IPS-NIHi7 (cell line): ENCODE measurements at regions not wholly inside any gene's neighbourhood (a gene's known extent, or its start where the extent isn't known, plus 50 kb on each side); places are given as distances from the start of the nearest gene placed in this dataset.
"Not testable (repeated sequence)": the region's sequence is repeated elsewhere in the genome, so short reads cannot be mapped to it uniquely, and the experiment has no call there.

Source experiments
- DNase-seq: peaks from one replicate; pipeline ENCODE4 v3.0.0; 2012; ENCODE audit warnings: mixed read lengths; ENCODE audit errors: extremely low spot score

DNA sequence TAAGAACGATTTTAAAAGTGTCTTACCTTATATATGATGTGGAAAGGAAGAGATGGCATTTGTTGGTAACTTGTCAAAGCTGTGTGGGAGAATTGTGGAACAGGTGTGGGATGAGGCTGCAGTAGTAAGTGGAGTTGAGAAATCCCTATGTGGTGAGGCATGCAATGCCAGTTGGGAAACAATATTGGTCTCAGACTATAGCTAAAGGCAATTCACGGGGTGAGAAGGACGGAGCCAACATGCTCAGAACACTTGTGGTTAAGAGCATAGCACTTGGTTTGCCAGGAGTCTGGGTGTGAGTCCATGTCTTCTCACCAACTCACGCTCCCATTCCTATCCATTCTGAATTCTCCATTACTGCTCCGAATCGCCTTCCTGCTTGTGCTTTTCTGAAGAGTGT, 615.6 kb upstream of the ADAMTS9 start:
- no peak for DNase-seq

DNA sequence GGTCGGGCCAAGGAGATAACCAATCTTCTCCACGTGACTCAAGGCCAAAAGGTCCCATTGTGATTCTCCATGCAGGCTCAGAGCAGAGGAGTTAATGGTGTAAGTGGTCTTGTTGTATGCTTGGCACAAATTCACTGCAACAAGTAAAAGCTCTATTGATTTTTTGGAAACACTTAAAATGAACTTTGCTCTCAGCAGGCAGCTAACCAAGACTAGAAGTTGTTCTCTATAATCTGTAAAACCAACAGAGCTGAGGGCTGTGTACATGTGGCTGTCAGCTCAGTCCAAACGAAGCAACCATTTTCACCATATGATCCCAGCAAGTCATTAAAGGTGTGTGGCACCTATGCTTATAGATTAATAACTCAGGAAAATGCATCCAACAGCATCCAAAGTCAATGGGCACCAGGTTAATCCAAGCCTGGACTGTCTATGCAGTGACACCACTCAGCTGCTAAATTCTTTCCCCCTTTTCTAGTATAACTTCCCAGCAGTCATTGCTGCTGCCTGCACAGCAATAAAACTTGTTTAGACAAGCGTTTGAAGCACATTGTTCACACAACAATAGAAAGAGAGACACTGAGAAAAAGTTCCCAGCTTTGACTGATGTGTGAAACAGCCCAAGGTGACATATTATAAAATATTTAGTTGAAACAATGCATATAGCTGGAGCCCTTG, 603.8 kb upstream of the ADAMTS9 start:
- DNase-seq: no peak

DNA sequence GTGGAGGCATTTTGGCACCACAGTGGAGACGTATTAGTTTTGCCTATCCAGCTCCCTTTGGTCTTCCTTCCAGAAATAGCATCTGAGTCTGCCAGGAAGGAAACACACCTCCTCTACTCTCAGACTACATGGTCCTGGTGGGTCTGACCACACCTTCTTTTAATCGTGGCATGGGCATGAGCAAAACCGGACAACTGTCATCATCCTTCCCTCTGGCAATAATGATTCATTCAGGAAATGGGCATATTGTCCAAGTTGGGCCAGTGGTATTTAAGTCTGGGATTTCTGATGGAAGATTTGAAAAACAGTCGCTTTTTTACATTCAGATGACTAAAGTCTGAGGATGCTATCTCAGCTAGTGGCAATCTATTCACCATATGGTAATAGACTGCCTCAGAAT, 601.0 kb upstream of the ADAMTS9 start:
- DNase-seq: no peak

DNA sequence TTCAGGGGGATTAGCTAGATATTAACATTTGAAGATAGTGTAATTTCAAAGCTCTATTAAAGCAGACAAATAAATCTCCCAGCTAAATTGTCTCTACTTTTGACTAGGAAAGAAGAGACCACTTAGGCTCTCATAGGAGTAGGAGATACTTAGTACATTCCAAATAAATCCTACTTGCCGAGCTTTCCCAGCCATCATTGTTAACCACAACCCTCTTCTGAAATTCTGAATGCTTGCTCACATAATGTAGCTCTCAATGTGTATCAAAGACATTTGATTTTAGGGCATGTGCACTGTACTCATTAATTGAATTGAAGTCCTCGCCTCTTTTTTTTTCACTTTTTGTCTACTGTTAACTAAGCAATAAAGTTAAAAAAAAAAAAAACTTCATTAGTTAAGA, 598.2 kb upstream of the ADAMTS9 start:
- DNase-seq: no peak

DNA sequence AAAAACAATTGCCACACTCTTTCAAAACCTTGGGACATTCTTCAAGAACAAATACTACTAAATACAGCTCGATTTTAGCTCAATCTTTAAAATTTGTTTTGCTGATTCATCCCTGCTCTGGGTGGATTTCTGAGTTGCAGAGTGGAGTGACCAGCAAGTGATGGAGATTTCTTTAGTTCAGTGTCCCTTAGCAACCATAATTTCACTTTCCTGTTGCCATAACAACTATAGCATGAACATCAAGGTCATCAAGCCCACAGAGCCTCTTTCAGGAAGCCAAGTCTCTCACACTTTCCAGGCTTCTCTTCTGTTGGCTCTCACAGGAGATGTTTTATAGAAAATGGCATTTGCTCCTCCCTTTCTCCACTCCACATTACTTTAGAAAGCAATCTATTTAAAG, 597.2 kb upstream of the ADAMTS9 start:
- no peak for DNase-seq

DNA sequence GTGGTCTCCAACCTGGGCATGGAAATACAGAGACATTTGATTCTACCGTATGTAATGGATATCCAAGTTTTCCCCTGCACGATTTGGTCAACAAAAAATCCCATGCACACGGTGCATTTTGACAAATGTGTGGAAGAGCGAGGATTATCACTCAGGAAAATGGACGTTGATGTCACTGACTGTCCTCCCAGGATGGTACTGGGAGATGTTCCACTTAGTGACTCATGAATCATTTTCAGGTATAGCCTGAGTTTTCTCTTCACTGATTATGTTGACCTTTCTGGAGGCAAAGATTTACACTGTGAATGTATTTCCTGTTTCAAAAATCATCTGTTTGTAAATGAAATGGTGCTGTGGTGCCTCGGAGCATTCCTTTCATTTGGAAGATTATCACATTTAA, 596.7 kb upstream of the ADAMTS9 start:
- DNase-seq: no peak

DNA sequence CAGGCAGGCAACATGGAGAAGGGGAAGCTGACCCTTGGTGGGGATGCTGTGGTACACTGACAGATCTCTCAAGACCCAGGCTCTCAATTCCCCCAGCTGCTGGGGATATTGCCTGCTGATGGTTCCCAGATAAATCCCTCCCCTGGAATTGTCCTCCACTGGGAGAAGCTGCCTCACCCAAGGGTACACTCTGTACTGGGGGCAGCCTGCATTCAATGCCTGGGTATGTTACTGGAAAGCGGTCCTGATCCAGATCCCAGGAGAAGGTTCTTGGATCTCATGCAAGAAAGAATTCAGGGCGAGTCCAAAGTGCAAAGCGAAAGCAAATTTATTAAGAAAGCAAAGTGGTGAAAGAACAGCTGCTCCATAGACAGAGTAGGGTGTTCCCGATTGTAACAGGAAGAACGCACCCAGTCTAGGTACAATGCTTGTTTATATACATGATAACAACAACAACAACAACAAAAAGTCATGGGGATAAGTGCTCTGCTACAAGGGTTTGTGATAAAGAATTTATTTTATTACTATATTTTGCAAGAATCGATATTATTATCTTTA, 591.5 kb upstream of the ADAMTS9 start:
- no peak for DNase-seq

DNA sequence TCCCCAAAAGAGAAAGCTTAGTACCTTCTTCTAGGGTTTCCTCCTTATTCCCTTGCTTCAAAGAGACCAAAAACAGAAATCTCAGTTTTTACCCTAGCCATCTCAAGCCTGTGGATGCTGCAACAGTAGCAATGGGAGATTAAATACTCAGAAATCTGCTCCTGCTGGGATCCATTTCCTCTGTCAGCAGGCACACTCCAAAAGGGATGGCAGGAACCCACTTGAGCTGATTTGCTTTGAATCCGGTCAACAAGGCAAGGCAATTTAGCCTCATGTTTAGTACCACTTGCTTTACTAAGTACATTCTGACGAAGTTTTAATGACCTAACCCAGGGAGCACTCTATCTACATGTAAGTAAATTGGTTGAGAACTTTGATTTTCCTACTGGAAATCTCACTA, 590.0 kb upstream of the ADAMTS9 start:
- peak; percentile 39 for DNase-seq

DNA sequence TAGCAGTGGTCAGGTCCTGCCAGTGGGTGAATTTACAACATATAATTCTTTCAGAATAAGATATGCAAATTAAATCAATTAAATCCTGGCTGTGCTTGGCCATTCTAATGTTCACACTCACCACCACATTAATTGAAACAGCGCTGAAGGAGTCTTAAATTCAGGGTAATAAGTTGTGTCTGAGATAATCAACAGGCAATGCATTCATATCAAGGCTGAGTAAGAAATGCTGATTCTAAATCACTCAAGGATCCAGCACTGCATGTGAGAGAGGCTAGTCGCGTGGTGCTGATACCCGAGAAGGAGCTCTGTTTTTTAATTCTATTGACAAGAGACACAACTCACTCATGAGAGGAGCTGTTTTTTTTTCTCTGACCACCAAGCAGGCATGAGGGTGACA, 588.8 kb upstream of the ADAMTS9 start:
- DNase-seq: no peak

DNA sequence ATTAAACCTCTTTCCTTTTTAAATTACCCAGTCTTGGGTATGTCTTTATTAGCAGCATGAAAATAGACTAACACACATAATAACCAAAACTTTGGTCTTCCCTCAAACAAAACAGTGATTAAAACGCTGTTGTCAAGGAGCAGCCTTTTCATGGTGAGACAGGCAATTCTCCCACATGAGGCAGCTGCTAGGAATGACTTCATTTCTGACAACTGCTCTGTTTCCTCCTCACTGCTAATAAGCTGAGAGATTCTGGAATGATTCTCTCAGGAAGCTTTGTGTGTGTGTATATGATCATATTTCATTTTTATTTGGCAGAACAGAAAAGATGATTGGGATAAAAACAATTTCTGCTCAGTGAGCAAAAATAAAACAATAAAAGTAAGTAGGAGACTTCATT, 580.6 kb upstream of the ADAMTS9 start:
- DNase-seq: no peak

DNA sequence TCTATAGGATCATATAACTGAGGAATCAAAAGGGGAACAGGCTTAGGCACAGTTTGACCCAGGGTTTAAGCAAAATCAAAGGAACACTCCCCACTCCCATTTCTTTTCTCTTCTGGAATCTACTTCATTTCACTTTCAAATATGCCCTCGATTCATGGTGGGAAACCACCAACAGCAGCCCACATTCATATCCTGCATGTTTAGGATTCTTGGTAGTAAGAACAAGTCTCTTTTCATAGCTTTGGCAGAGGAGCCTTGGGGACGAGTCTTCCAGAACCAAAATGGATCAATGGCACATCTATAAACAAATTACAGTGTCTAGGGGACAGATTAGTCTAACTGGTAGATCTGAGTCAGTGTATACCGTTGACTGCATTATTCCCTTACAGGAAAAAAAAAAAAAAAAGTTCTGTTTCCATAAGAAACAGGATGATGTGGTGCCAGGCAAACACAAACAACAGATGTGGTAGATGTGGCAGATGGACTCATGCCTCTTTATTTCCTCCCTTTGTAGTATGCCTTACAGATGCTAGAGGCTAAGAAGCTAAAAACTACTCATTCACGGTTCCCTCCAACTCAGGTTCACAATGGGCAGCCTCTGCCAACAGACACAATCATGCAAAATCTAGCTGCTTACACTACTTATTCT, 578.3 kb upstream of the ADAMTS9 start:
- DNase-seq: no peak

DNA sequence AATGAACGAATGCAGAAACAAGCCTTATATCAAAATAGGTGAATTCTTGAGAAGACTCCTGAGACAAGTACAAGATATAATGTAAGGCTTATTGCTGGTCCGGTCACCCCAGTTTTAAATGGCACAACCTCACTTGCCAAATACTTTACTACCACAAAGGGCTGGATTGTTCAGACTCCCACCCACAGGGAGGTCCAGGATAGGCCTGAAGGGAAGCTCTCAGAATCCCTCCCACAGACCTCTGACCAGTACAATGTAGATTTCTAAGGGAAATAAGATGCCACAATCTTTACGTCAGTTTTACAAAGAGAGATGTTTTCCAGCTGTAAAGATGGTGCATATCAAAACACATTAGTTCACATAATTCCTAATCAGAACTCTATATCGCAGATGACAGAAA, 577.7 kb upstream of the ADAMTS9 start:
- DNase-seq: no peak

DNA sequence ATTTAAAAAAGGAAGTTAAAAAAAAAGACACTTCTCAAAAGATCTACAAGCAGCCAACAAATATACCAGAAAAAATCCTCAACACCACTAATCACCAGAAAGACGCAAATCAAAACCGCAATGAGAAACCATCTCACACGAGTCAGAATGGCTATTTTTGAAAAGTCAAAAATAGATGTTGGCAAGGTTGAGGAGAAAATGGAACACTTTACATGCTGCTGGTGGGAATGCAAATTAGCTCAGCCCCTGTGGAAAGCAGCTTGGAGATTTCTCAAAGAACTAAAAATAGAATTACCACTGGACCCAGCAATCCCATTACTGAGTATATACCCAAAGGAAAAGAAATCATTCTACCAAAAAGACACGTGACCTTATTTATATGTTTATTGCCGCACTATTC, 574.7 kb upstream of the ADAMTS9 start:
- no peak for DNase-seq

DNA sequence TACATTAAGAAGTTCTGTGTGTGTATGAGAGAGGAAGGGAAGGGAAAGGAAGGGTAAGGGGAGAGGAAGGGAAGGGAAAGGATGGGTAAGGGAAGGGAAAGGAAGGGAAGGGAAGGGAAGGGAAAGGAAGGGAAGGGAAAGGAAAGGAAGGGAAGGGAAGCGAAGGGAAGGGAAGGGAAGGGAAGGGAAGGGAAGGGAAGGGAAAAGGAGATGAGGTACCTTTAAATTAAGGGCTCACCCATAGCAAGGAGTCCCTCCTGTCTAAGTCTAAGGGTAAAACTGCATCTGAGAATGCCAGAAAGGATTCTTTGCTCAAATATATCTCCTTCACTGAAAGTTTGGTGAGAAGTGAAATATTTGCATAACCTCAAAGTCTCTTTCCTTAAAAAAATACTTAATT, 572.1 kb upstream of the ADAMTS9 start:
- no peak for DNase-seq

DNA sequence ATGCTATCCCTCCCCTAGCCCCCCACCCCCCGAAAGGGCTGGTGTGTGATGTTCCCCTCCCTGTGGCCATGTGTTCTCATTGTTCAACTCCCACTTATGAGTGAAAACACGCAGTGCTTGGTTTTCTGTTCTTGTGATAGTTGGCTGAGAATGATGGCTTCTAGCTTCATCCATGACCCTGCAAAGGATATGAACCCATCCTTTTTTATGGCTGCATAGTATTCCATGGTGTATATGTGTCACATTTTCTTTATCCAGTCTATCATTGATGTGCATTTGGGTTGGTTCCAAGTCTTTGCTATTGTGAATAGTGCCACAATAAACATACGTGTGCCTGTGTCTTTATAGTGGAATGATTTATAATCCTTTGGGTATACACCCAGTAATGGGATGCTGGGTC, 565.1 kb upstream of the ADAMTS9 start:
- DNase-seq: not testable (repeated sequence)

DNA sequence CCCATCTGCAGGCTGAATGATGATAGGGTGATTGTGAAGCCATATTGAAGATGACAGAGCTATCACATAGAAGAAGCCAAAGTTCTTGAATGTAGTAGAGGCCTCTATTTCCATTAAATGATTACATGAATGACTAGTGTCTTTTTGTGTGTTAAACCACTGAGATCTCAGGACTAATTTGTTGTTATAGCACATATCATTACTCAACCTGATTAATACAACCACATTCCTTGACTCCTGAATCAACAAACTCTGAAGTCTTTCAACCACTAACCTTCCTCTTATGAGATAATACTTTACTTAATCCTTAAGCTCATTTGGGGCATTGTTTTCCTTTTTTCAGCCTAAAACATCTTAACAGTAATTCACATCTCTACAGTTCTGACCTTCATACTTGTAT, 564.5 kb upstream of the ADAMTS9 start:
- no peak for DNase-seq

DNA sequence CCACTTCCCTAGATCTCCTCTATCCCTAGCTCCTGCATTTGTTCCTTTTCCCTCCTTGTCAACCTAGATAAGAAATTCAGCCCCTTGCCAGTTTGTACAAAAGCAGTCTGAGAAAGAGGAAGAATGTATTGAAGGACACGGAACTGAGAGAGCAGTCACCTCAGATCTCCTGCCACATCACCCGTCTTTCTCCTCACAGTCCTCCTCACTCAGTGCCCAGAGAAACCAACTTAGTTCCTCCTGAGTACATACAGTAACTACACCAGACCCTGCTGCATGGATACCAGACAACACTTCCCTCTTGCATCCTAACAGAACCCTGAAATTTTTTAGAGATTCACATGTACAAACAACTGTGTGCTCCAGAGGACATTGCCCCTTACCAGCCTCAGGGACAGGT, 563.6 kb upstream of the ADAMTS9 start:
- DNase-seq: no peak

DNA sequence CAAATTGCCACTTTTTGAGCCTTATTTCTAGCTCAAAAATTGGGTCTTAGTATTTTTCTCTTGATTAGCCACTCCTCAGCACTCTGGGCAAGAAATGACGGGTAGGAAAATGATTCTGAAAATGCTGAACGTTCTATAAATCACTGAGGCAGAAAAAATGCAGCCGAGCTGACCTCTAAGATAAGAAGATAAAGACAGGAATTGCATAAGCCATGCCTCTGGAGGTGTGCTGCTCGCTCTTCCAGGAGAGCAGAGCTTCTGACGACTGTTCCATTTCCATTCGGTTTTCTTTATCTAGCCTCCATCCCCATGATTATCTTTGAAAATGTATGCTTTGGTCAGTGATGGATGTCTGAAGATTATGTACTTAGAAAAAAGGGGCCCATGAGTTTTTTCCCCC, 558.8 kb upstream of the ADAMTS9 start:
- DNase-seq: no peak

DNA sequence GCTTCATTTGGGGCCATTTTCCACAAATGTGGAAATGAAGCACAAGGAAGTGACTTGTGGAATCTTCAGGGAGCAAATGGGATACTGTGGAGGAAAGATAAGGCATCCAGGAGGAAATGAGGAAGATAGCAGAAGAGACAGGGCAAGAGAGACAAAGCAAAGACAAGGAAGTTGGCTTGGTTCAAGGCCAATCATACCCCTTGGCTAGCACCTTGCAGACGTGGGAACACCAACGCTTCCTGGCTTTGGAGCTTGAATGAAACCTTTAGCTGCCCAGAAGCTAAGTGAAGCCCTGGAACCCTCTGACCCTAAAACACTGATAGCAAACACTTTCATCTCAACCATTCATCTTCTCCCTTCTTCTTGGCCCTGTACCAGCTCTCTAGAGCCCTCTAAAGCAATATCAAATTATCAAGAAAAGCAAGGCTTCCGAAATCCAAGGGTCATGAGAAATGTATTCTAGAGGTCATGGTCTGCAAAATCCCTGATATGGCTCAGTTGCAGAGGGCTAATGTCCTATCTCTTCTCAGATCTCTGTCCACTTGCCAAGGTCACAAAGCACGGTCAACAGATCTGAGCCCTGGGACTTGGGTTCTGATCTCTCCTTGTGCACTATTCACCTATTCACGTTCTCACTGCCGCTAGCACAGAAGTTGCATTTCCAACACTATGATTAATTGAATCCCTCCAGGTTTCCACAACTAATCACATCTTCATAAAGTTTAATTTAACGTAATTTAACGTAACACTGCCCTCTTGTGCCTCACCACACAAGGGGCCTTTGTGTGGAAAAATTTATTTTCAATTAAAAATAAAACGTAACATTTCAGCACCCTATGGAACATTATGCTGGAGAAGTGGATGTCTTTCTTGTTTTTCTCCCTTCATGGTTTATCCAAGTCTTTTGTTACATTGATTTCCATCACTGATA, 557.6 kb upstream of the ADAMTS9 start:
- no peak for DNase-seq

DNA sequence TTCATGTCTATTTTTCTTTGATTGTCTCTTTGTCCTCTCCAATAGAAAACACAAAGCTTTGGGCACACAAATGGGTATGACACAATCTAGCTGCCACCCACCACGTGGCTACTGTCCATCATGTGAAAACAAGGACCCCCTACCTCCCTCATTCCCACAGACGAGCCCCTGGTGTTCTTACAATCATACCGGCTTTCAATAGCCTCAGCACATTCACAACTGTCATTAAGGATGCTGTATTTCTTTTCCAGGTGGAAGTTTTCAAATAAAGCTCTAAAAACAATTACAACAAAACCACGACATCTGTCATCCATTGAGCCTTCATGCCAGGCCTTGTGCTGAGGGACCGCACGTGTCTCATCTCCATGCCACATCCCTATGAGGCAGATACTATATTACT, 552.6 kb upstream of the ADAMTS9 start:
- DNase-seq: no peak

DNA sequence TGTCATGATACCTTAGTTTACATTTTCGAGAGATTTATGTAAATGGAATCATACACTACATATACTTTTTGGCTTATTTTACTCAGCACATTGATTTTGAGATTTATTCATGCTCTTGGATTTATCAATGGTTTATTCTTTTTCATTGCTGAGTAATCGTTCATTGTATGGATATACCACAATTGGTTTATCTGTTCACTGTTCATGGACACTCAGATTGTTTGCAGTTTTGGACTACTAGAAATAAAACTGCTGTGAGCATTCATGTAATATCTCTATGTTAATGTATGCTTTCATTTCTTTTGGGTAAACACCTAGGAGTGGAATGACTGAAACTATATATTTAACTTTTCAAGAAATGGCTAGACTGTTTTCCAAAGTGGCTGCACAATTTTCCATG, 550.9 kb upstream of the ADAMTS9 start:
- no peak for DNase-seq

DNA sequence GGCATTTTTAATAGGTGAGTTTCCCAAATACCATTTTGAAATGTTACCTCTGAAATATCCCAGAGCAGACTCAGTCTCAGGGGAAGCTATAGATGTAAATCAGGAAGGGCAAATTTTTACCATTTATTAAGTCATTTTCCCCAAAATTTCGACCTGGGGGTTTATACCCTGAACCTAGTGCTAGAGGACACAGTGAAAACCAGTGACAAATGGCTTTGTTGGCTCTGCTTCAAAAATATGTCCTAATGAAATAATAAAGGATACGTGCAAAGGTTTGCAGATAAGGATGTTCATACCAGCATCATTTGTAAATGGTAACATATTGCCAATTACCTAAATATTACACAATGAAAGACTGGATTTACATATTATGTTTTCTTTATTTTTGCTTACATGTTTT, 546.7 kb upstream of the ADAMTS9 start:
- DNase-seq: no peak

DNA sequence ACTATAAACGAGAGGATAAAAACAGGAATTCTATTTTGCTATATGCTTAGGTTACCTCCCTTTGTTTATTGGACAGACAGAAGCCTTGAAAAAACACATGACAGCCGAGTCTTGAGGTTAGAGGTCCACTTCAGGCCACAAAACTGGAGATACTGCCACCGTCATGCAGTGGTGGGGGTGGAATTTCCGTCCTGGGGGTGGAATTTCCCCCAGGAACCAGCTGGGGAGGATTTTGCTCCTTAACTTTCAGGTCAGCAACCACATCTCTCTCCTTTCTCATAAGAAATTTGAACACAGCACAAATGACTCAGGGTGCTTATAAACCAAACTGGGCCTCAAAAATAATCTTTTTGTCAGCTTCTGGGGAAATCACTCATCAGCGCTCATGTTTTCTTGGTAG, 545.8 kb upstream of the ADAMTS9 start:
- no peak for DNase-seq
